Astrocyte of the spinal cord (primary cell): ENCODE measurements at regions not wholly inside any gene's neighbourhood (a gene's known extent, or its start where the extent isn't known, plus 50 kb on each side); places are given as distances from the start of the nearest gene placed in this dataset.
A peak's percentile ranks its signal among the peaks of the same experiment; 100 is the strongest.

Source experiments
- DNase-seq: peaks from one replicate; pipeline ENCODE4 v3.0.0; 2011; ENCODE audit warnings: low read depth, low spot score
- H3K4me3 ChIP-seq: 2 replicates; pipeline ENCODE4 v1.5.1; 2011; ENCODE audit warnings: low read depth, mild to moderate bottlenecking, low read length, moderate library complexity
- in situ Hi-C: cut with HindIII; loops from 2 replicates; pipeline ENCODE4 v1.10.0; 2017; ENCODE audit warnings: low sequenced_read_pairs
- TF ChIP-seq, protein P1 (sequence below): IDR thresholded peaks from 2 replicates; pipeline ENCODE4 v1.5.1; 2012; ENCODE audit warnings: low read depth, mild to moderate bottlenecking, low read length, inconsistent platforms

DNA sequence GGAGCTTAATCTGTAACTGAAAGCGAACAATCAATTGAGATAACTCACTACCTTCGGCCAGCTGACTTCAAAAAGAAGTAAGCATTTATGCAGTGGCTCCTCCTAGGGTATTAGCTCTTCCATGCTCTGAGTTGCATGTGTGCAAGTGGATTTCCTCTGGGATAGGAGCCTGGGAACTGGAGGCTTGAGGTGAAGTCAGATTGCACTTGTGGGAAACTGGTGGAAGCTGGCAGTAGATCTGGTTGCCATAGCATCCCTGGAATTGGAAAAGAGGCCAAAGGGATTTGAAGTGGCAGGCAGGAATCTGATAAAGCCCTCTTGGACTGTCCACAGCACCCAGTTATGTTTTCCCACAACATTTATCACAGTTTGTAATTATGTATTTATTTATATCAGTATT lies 50.6 kb upstream of the FMNL2 start:
- in situ Hi-C loops, result no loop called here
- DNase-seq, result peak; percentile 3
- TF ChIP-seq, protein P1, sequence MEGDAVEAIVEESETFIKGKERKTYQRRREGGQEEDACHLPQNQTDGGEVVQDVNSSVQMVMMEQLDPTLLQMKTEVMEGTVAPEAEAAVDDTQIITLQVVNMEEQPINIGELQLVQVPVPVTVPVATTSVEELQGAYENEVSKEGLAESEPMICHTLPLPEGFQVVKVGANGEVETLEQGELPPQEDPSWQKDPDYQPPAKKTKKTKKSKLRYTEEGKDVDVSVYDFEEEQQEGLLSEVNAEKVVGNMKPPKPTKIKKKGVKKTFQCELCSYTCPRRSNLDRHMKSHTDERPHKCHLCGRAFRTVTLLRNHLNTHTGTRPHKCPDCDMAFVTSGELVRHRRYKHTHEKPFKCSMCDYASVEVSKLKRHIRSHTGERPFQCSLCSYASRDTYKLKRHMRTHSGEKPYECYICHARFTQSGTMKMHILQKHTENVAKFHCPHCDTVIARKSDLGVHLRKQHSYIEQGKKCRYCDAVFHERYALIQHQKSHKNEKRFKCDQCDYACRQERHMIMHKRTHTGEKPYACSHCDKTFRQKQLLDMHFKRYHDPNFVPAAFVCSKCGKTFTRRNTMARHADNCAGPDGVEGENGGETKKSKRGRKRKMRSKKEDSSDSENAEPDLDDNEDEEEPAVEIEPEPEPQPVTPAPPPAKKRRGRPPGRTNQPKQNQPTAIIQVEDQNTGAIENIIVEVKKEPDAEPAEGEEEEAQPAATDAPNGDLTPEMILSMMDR, result no peak
- no peak overlapping the region for H3K4me3 ChIP-seq
